ENCODE measurements at regions not wholly inside any gene's neighbourhood (a gene's known extent, or its start where the extent isn't known, plus 50 kb on each side); places are given as distances from the start of the nearest gene placed in this dataset.

GRCh38 chr2:215603440-215603839, 167.6 kb upstream of the FN1 start:
- FAIRE-seq, result no peak

GRCh38 chr2:215602997-215603396, 167.1 kb upstream of the FN1 start:
- Histone ChIP-seq H3K4me1 (ENCODE audit: control insufficient read depth in 3 of 3, insufficient read depth in 2 of 3, low read depth in 1 of 3, low read length in 2 of 3) (no peaks in the 10 kb centered on the region), H3K9me3 (ENCODE audit: control insufficient read depth in 2 of 2, insufficient read depth in 1 of 2, low read depth in 1 of 2, low read length in 1 of 2) (no peaks in the 10 kb centered on the region), H3K36me3 (ENCODE audit: control insufficient read depth in 3 of 3, insufficient read depth in 2 of 3, low read depth in 1 of 3, low read length in 3 of 3) (no peaks in the 10 kb centered on the region), H3K4me3 (ENCODE audit: low read depth in 1 of 3, low read length in 3 of 3) (no peak overlapping the region), H3K27ac (ENCODE audit: low read depth in 1 of 3, low read length in 2 of 3) (no peak overlapping the region), H3K27me3 (ENCODE audit: control insufficient read depth in 3 of 3, insufficient read depth in 3 of 3, low read length in 3 of 3) (no peaks in the 10 kb centered on the region)
- FAIRE-seq, result no peak
- no peak for DNase-seq
- 35 to 56% (median 43%) methylated on average over 3 of the region's 3 CpGs for WGBS, 3 donors

More at GRCh38 chr2:215603440-215603839, 167.6 kb upstream of the FN1 start:
- no peaks in the 10 kb centered on the region for H3K27me3 ChIP-seq (ENCODE audit: control insufficient read depth in 3 of 3, insufficient read depth in 3 of 3, low read length in 3 of 3)
- 86 to 92% (median 91%) methylated on average over 7 of the region's 7 CpGs for WGBS, 3 donors
- no peaks in the 10 kb centered on the region for H3K9me3 ChIP-seq (ENCODE audit: control insufficient read depth in 2 of 2, insufficient read depth in 1 of 2, low read depth in 1 of 2, low read length in 1 of 2)
- no peak overlapping the region for H3K27ac ChIP-seq (ENCODE audit: low read depth in 1 of 3, low read length in 2 of 3)
- no peaks in the 10 kb centered on the region for H3K4me1 ChIP-seq (ENCODE audit: control insufficient read depth in 3 of 3, insufficient read depth in 2 of 3, low read depth in 1 of 3, low read length in 2 of 3)
- H3K36me3 ChIP-seq (ENCODE audit: control insufficient read depth in 3 of 3, insufficient read depth in 2 of 3, low read depth in 1 of 3, low read length in 3 of 3), result no peaks in the 10 kb centered on the region
- H3K4me3 ChIP-seq (ENCODE audit: low read depth in 1 of 3, low read length in 3 of 3), result no peak overlapping the region
- no peak for DNase-seq

GRCh38 chr2:215601990-215602721, 166.3 kb upstream of the FN1 start:
- 61 to 90% (median 70%) methylated on average over 2 of the region's 2 CpGs for WGBS, 3 donors
- H3K9me3 ChIP-seq (ENCODE audit: control insufficient read depth in 2 of 2, insufficient read depth in 1 of 2, low read depth in 1 of 2, low read length in 1 of 2), result no peaks in the 10 kb centered on the region
- no peaks in the 10 kb centered on the region for H3K27me3 ChIP-seq (ENCODE audit: control insufficient read depth in 3 of 3, insufficient read depth in 3 of 3, low read length in 3 of 3)
- no peaks in the 10 kb centered on the region for H3K4me1 ChIP-seq (ENCODE audit: control insufficient read depth in 3 of 3, insufficient read depth in 2 of 3, low read depth in 1 of 3, low read length in 2 of 3)
- H3K27ac ChIP-seq (ENCODE audit: low read depth in 1 of 3, low read length in 2 of 3), result no peak overlapping the region
- DNase-seq (no peak), FAIRE-seq (no peak)
- no peak overlapping the region for H3K4me3 ChIP-seq (ENCODE audit: low read depth in 1 of 3, low read length in 3 of 3)
- H3K36me3 ChIP-seq (ENCODE audit: control insufficient read depth in 3 of 3, insufficient read depth in 2 of 3, low read depth in 1 of 3, low read length in 3 of 3), result no peaks in the 10 kb centered on the region

GRCh38 chr2:215601526-215601925, 165.7 kb upstream of the FN1 start:
- H3K36me3 ChIP-seq (ENCODE audit: control insufficient read depth in 3 of 3, insufficient read depth in 2 of 3, low read depth in 1 of 3, low read length in 3 of 3), result no peaks in the 10 kb centered on the region
- 82 to 88% (median 83%) methylated on average over 3 of the region's 3 CpGs for WGBS, 3 donors
- DNase-seq (no peak), FAIRE-seq (no peak)
- H3K4me1 ChIP-seq (ENCODE audit: control insufficient read depth in 3 of 3, insufficient read depth in 2 of 3, low read depth in 1 of 3, low read length in 2 of 3), result no peaks in the 10 kb centered on the region
- H3K27ac ChIP-seq (ENCODE audit: low read depth in 1 of 3, low read length in 2 of 3), result no peak overlapping the region
- H3K4me3 ChIP-seq (ENCODE audit: low read depth in 1 of 3, low read length in 3 of 3), result no peak overlapping the region
- H3K27me3 ChIP-seq (ENCODE audit: control insufficient read depth in 3 of 3, insufficient read depth in 3 of 3, low read length in 3 of 3), result no peaks in the 10 kb centered on the region
- no peaks in the 10 kb centered on the region for H3K9me3 ChIP-seq (ENCODE audit: control insufficient read depth in 2 of 2, insufficient read depth in 1 of 2, low read depth in 1 of 2, low read length in 1 of 2)

- no peak for DNase-seq
- no peaks in the 10 kb centered on the region for H3K4me1 ChIP-seq (ENCODE audit: control insufficient read depth in 3 of 3, insufficient read depth in 2 of 3, low read depth in 1 of 3, low read length in 2 of 3)
- no peaks in the 10 kb centered on the region for H3K27me3 ChIP-seq (ENCODE audit: control insufficient read depth in 3 of 3, insufficient read depth in 3 of 3, low read length in 3 of 3)
- H3K36me3 ChIP-seq (ENCODE audit: control insufficient read depth in 3 of 3, insufficient read depth in 2 of 3, low read depth in 1 of 3, low read length in 3 of 3), result no peaks in the 10 kb centered on the region
- 55 to 89% (median 75%) methylated on average over 3 of the region's 3 CpGs for WGBS, 3 donors
- H3K27ac ChIP-seq (ENCODE audit: low read depth in 1 of 3, low read length in 2 of 3), result no peak overlapping the region
- no peak overlapping the region for H3K4me3 ChIP-seq (ENCODE audit: low read depth in 1 of 3, low read length in 3 of 3)
- H3K9me3 ChIP-seq (ENCODE audit: control insufficient read depth in 2 of 2, insufficient read depth in 1 of 2, low read depth in 1 of 2, low read length in 1 of 2), result no peaks in the 10 kb centered on the region
- FAIRE-seq, result no peak
These were observed 162.6 kb upstream of the FN1 start for GRCh38 chr2:215598376-215598975.

- FAIRE-seq (no peak), DNase-seq (no peak)
- H3K36me3 ChIP-seq (ENCODE audit: control insufficient read depth in 3 of 3, insufficient read depth in 2 of 3, low read depth in 1 of 3, low read length in 3 of 3), result no peaks in the 10 kb centered on the region
- no peak overlapping the region for H3K4me3 ChIP-seq (ENCODE audit: low read depth in 1 of 3, low read length in 3 of 3)
- no peak overlapping the region for H3K27ac ChIP-seq (ENCODE audit: low read depth in 1 of 3, low read length in 2 of 3)
- H3K9me3 ChIP-seq (ENCODE audit: control insufficient read depth in 2 of 2, insufficient read depth in 1 of 2, low read depth in 1 of 2, low read length in 1 of 2), result no peaks in the 10 kb centered on the region
- H3K4me1 ChIP-seq (ENCODE audit: control insufficient read depth in 3 of 3, insufficient read depth in 2 of 3, low read depth in 1 of 3, low read length in 2 of 3), result no peaks in the 10 kb centered on the region
- no peaks in the 10 kb centered on the region for H3K27me3 ChIP-seq (ENCODE audit: control insufficient read depth in 3 of 3, insufficient read depth in 3 of 3, low read length in 3 of 3)
- 91 to 95% (median 93%) methylated on average over 3 of the region's 3 CpGs for WGBS, 3 donors
These were observed 161.7 kb upstream of the FN1 start for GRCh38 chr2:215597577-215597976.

GRCh38 chr2:215594766-215595165, 158.9 kb upstream of the FN1 start:
- Histone ChIP-seq H3K9me3 (ENCODE audit: control insufficient read depth in 2 of 2, insufficient read depth in 1 of 2, low read depth in 1 of 2, low read length in 1 of 2) (no peaks in the 10 kb centered on the region), H3K4me3 (ENCODE audit: low read depth in 1 of 3, low read length in 3 of 3) (no peak overlapping the region), H3K4me1 (ENCODE audit: control insufficient read depth in 3 of 3, insufficient read depth in 2 of 3, low read depth in 1 of 3, low read length in 2 of 3) (no peaks in the 10 kb centered on the region), H3K27ac (ENCODE audit: low read depth in 1 of 3, low read length in 2 of 3) (no peak overlapping the region), H3K27me3 (ENCODE audit: control insufficient read depth in 3 of 3, insufficient read depth in 3 of 3, low read length in 3 of 3) (no peaks in the 10 kb centered on the region), H3K36me3 (ENCODE audit: control insufficient read depth in 3 of 3, insufficient read depth in 2 of 3, low read depth in 1 of 3, low read length in 3 of 3) (no peaks in the 10 kb centered on the region)
- whole genome bisulfite sequencing, 3 donors, result 48 to 51% (median 50%) methylated on average over 2 of the region's 2 CpGs
- FAIRE-seq, result no peak
- DNase-seq, result no peak

- Histone ChIP-seq H3K9me3 (ENCODE audit: control insufficient read depth in 2 of 2, insufficient read depth in 1 of 2, low read depth in 1 of 2, low read length in 1 of 2) (no peaks in the 10 kb centered on the region), H3K36me3 (ENCODE audit: control insufficient read depth in 3 of 3, insufficient read depth in 2 of 3, low read depth in 1 of 3, low read length in 3 of 3) (no peaks in the 10 kb centered on the region), H3K4me1 (ENCODE audit: control insufficient read depth in 3 of 3, insufficient read depth in 2 of 3, low read depth in 1 of 3, low read length in 2 of 3) (no peaks in the 10 kb centered on the region), H3K27ac (ENCODE audit: low read depth in 1 of 3, low read length in 2 of 3) (no peak overlapping the region), H3K27me3 (ENCODE audit: control insufficient read depth in 3 of 3, insufficient read depth in 3 of 3, low read length in 3 of 3) (no peaks in the 10 kb centered on the region), H3K4me3 (ENCODE audit: low read depth in 1 of 3, low read length in 3 of 3) (no peak overlapping the region)
- no peak for FAIRE-seq
- DNase-seq, result no peak
- WGBS, 3 donors, result 80 to 88% (median 81%) methylated on average over 6 of the region's 6 CpGs
These were observed 154.3 kb upstream of the FN1 start for GRCh38 chr2:215590010-215590745.
